ENCODE measurements at regions not wholly inside any gene's neighbourhood (a gene's known extent, or its start where the extent isn't known, plus 50 kb on each side); places are given as distances from the start of the nearest gene placed in this dataset.
A peak's percentile ranks its signal among the peaks of the same experiment; 100 is the strongest.

DNA sequence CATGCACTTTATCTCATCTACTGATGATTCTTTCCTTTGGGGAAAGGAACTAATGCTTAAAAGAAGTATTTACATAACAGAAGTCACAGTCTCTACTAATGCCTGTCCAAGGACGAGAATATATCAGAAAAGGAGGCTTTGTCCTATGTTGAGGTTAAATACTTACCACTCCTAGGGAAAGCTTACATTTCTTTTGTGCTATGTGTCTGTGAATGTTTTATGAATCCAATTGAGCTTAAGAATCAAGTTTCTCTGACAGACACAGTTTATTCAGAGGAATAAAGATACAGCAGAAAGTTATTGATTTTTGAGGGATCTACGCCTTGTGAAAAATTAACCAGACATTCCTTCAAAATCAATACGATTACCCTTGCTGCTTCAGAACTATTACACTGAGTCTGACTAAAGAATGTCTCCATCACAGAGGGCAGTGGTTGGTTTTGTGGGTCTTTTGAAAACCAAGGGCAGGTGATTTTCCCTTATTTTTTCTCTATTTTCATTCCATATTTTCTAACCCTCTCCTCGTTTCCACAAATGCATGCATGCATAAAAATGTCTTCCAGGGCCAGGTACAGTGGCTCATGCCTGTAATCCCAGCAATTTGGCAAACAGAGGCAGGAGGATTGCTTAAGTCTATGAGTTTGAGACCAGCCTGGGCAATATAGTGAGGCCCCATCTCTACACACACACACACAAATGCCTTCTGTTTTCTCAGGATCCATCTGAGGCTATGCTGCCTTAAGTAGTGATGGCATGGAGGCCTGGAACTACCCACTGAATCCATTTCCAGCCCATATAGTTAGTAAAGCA, 1095.1 kb downstream of the GALC start:
- DNase-seq (ENCODE audit: low spot score) = no peak

DNA sequence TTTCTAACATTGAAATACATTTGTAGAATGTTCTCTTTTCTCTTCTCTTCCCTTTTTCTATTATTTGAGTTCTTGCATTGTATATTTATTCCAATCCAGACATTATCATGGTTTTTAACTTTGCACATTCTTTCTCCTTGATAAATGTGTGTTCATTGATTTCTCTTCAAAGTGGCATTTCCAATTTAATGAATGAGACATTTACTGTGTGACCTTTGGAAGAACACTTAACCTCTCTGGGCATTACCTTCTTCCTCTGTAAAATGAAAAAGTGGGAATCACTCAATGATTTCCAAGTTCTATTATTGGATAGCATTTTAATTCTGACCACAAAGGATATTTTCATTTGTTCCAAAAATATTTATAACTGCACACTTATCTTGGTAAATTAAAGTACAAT, 1095.8 kb downstream of the GALC start:
- DNase-seq (ENCODE audit: low spot score) = no peak

DNA sequence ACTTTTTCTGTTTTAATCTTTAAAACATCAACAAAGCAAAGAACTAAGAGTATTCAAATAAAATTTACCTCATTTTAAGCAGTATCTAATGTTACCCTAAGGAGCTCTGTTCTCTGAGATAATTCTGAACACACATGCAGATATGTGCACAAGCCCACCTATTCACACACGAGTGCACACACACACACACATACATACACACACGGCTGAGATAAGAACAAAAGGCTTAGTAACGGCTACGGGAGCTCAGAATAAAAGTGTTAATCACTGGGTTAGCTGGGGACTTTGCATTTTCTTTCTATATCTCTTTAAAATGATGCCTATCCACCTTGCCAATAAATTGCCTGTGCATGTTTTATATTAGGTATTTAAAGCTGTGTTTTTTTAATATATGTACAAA, 1096.3 kb downstream of the GALC start:
- DNase-seq (ENCODE audit: low spot score) = no peak

DNA sequence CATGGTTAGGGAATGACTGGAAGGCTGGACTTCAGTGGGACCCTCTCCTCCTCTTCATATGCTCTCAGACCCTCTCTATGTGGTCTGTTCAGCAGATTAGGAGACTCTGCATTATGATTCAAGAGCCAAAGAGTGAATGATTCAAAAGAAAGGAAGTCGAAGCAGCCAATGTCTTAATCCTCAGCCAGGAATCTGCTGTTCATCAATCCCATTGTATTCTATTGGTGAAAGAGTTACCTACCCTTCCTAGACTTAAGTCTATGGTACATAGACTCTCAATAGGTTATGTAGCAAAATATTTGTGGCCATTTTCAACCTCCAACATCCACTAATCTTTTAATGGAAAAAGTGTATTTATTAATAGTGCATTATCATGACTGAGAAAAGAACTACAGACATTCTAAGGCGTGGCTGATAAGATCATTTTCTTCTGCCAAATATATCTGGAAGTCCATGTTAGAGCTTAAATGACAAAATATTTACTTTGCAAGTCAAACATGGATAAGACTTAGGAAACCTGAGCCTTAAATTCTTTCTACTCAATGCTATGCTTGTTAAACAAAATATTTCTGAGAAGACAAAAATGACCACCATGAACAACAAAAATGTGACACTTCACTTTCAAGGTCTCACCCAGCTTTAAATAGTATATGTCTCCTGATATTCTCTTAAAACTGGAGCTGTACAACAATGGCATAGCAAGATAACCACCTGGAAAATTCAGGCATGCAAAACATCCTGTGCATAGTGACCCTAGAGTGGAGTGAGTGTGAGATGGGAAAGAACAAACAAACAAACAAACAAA, 1100.6 kb downstream of the GALC start:
- no peak for DNase-seq (ENCODE audit: low spot score)

DNA sequence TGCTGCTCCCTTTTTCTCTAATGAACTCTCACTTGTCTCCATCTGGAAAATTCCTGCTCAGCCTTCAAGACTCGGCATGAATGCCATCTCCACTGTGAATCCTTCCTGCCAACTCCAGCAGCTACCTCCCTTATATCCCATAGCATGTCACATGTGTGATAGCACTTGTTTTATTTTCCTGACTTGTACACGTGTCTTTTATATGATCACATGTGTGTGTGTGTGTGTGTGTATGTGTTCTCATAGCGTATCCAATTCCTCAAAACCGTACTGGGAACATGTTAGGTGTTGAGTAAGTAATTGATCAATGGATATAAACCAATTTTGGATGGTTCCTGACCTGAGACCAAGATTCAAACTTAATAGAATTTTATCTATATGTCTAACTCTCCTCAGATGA, 1107.7 kb downstream of the GALC start:
- DNase-seq (ENCODE audit: low spot score) = no peak

DNA sequence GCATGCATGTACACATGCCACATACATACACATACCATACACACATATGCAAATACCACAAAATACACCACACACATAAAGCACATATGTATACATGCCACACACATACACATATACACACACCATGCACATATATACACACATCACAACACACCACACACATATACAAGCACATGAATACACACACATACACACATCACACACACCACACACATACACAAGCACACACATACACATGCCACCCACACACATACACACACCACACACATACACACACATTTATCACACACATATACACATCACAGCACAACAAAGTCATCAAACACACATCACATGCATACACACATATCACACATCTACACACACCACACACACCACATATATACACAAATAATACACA, 1108.5 kb downstream of the GALC start:
- DNase-seq (ENCODE audit: low spot score) = no peak

DNA sequence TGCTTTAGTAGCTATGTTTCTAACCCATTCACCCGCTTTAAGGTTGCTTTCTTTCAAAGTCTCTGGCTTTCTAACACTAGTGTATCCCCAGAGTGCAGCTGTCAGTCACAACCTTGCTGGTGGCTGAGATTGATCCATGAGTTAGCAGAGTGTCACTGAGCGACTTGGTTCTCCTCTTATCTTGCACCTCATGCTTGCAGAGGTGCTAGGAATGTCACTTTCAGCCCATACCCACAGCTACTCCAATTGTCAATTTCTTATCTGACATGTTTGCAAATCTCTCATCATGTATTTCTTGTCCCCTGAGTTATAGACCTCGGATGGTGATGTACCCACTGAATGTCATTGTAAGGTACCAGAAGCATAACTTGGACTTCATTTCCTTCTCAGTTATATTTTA, 1110.2 kb downstream of the GALC start:
- DNase-seq (ENCODE audit: low spot score) = no peak

DNA sequence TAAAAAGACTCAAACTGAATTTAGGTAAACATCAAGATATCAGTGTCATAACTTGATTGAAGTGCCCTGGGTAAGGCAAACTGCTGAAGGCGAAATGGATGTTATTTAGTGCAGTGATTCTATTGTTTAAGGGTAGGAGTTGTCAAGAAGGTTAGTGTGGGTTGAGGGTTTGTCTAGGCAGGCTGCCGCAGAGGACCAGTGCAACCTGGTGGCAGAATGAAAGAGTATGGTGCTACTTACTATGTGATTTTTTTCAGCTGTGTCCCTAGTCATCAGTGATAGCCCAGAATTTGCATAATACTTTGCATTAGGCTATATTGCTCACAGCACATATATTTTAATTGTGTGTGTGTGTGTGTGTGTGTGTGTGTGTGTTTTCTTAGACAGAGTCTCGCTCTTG, 1127.0 kb downstream of the GALC start:
- no peak for DNase-seq (ENCODE audit: low spot score)

DNA sequence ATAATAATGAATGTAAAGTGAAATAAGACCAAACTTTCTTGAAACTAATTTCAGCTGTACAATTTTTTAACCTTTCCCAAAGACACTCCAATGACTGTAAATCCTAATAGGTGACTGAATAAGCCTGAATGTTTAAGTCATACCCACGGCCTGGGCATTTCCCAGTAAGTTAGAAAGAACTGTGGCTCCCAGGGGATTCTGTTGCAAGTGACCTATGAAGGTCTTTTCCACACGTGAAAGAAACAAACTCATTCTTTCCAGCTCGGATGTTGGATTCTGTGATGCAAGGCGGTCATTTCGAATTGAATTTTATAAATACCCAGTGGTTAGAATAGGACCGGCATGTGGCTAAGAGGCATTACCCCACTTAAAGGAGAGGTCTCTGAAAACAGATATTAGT, 1134.4 kb downstream of the GALC start:
- no peak for DNase-seq (ENCODE audit: low spot score)

DNA sequence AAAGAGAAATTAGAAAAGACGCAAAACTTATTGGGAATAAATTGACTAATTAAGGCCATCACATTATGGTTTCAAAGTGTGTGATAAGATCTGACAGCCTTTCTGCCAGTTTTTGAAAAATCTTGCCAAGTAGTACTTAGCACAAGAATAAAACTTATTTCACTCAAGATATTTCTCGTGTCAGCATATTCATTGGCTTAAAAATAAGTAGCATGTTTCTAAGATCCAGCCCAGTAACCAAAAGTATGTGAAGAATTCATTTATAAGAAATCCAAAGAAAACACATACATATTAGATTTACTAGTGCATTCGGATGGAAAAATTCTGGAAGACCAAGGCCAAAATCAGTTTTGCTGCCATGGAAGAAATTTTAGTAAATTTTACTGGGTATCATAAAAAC, 1135.0 kb downstream of the GALC start:
- no peak for DNase-seq (ENCODE audit: low spot score)

DNA sequence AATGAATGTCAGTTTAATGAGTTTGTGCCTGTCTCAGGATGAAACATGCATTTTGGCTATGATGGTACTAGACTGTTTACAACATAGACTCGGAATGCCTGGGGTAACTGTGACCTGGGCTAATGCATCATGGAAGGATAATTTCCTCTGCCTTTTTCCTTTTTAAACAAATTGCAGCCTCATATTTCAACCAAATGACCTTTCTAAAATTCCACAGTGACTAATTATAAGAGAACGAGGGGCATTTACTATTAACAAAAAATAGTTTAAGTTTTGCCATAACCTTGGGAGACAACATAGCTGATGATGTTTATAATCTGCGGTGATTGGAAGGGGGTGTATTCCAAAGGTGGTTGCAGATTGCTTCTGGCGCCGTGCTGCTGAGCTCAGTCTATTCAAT, 1140.5 kb downstream of the GALC start:
- DNase-seq (ENCODE audit: low spot score) = no peak

DNA sequence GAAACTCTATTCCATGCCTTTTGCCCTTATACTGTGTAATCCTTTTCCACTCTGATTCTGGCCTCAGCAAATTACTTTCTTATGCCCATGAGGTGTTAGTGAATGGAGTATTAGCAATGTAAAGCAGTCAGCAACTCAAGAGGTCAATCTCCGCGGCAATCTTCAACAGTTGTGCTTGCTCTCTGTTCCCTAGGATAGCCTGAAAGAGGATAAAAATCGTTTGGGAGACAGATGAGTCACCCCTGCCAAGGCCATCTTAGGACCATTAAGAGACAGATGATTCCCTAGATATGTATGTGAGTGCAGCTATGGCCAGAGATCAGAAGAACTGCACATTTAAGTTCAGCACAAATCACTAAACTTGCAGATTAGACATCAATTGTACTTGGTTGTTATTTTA, 1145.8 kb downstream of the GALC start:
- no peak for DNase-seq (ENCODE audit: low spot score)

DNA sequence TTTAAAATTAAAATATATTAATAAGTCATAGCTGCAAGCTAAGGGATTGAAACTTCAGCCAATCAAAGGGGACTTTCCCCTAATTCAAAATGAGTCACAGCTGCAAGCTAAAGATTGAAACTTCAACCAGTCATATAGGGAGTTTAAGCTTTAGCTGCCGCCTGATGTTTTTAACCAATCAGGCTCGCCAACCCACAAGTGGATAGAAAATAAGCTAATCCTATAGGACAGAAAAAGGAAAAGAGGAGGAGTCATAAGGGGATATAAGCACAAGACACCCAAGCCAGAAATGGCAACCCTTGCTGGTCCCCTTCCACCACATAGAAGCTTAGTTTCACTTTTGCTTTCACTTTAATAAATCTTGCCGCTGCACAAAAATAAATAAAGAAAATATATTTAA, 1154.6 kb downstream of the GALC start:
- no peak for DNase-seq (ENCODE audit: low spot score)

DNA sequence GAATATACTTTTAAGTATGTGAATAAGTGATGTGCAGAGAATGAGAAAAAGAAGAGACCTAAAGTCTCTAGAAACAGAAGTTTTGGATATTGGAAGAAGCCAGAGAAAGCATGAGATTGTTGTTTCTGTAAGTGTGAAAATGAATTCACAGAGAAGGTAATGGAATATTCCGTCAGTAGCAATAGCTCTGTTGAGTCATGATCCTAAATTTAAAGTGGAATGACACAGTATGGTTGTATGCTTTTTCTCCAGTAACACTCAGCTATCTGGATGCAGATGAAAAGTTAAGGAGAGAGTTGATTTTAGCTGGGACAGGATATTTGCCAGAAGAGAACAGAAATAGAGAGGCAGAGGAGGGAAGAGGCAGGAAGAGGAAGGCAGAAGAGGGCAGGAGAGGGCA, 1166.3 kb downstream of the GALC start:
- DNase-seq (ENCODE audit: low spot score) = no peak

DNA sequence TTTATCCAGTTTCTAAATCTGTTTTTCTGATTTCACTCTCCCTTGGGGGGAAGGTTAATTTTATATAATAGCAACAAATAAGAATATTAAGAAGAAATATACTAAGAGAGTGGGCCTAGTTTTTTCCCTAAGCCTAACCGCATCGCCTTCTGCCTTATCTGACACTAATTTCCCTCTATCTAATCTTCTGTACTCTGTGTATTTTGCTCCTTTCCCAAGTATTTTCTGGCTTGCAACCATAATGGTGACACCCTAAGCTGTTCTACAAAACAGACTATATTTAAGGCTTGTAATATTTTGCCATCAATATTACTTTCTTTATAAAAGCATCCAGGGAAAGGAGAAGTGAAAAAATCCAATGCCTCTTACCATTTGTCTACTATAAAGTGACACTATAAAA, 1168.8 kb downstream of the GALC start:
- no peak for DNase-seq (ENCODE audit: low spot score)

DNA sequence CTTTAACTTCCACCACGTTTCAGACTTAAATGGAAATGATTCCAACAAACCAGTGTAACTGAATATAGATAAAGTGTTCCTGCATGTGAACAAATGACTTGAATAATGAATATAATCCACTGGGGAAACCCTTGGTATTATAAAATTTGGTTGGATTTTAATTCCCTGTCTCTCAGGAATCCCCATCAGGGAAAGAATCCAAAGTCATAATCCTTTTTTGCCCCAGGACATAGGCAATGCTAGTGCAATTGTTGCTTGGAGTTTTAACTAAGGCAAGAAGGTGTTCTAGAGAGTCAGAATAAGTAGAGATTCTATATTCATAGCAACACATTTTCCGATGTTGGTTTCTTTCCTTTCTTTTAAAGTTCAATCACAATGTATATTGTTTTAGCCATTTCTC, 1169.4 kb downstream of the GALC start:
- DNase-seq (ENCODE audit: low spot score) = no peak

DNA sequence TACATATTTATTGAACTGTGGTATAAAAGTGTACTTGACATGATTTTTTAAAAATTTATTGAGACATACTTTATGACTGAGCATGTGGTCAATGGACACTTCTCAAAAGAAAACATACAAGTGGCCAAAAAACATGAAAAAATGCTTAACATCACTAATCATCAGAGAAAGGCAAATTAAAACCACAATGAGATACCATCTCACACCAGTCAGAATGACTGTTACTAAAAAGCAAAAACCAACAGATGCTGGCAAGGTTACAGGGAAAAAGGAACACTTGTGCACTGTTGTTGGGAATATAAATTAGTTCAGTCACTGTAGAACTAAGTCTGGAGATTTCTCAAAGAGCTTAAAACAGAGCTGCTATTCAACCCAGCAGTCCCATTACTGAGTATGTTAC, 1177.6 kb downstream of the GALC start:
- DNase-seq (ENCODE audit: low spot score) = no peak

DNA sequence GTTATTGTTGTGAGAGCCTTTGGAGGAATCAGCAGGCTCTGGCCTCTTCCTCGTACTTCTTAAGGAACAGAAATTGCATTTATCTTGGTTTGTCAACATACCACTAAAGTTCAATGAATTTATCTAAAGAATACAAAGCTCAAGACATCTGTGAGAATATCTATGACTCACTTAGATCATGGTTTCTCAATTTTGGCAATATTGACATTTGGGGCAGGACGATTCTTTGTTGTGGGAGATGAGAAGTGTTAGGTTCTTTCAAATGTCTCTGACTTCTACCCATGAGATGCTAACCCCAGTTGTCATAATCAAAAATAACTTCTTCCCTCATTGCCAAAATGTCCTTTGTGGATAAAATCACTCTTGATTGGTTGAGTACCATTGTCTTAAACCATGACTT, 1190.3 kb downstream of the GALC start:
- DNase-seq (ENCODE audit: low spot score) = no peak

DNA sequence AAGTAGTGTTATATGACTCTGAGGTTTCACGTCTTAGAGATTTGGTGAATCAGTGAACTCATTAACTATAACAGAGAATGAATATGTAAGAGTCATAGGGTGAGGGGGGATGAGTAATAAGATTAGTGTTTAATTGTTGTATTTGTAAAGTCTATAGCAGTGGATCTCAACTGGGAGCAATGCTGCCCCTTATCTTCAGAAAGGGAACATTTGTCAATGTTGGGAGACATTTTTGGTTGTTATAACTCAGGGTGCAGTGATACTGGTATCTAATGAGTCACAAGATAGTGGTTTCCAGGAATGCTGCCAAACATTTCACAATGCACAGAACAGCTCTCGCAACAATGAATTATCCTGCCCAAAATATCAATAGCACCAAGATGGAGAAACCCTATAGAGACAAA, 1193.7 kb downstream of the GALC start:
- DNase-seq (ENCODE audit: low spot score) = peak; percentile 1

DNA sequence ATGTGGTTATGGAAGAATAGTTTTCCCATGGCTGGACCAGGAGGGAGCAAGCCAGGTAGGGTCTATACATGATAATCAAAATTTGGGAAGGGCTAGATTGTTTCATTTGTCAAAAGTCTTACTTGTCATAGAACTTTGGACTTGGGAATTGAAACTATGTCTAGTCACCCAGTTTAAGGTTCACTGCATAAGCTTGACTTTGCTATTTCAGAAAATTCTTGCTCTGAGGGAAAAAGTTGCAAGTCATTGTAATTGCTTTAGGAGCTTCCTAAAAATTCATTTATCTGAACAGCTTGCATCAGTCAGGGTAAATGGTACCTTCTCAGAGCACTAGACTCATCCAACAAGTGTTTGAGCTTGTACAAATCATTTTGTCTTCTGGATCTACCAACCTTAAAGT, 1194.7 kb downstream of the GALC start:
- no peak for DNase-seq (ENCODE audit: low spot score)

DNA sequence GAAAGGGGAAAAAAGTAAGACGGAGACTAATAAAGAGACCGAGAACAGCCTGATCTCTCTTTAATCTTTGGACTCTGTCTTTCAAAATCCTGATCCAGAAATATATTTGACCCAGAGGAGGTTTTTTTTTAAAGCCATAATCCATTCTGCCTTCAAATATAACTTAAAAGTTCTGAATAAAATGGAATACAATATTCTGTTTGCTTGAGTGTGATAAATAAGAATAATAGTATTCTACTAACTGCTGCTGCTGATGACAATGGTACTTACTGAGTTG, 1196.0 kb downstream of the GALC start:
- DNase-seq (ENCODE audit: low spot score) = no peak

DNA sequence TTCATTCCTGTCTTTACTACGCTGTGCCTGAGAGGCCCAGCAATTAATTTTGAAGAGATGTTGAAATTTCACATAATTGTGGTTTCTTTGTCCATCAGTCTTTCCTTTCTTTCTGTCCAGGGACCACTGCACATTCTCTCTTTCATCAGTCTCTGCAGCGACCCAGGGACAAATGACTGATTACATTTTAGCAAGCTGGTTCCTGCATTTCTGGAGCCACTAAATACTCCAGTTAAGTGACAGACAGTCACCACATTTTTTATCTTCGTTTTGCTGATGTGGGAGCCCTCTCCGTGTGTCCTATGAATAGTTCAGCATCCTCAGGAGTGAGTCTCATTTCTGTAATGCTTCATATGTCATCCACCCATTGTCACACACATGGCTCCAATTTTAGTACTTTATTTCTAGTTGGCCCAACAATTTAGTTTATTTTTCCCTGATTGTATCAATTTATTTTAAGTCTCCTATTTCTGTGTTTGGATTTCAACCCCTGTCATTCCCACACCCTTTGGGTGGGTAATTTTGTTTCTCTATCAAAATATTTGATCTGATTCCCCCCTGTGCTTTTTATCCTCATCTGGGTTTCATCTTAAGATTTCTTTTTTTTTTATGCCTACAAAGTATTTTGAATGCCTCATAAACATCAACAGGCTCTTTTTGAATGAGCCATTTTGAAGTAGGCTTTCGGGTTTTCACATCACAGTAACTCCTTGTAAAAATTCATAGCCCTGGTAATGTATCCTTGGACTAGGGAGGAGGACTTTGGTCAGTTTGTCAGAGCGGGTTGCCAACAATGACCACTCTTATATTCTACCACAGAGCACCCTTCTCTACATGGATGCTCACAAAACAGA, 1196.5 kb downstream of the GALC start:
- no peak for DNase-seq (ENCODE audit: low spot score)

DNA sequence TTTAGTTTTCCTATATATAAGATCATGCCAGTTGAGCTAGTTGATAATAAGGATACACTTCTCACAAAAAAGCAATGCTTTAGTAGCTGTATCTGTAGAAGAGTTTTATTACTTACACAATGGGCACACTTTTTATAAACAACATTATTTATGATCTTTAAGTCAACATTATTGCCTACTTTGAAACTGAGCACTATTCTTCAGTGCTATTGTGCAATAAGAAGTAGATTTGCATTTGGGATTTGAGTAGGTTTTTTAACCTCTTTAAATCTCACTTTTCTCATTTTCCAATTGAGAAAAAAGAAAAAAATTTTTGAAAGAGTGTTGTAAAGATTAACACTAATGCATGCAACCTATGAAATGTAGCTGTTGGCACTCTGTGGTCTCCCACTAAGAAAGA, 1198.3 kb downstream of the GALC start:
- no peak for DNase-seq (ENCODE audit: low spot score)
